ENCODE measurements at regions not wholly inside any gene's neighbourhood (a gene's known extent, or its start where the extent isn't known, plus 50 kb on each side); places are given as distances from the start of the nearest gene placed in this dataset.
"Not testable (repeated sequence)": the region's sequence is repeated elsewhere in the genome, so short reads cannot be mapped to it uniquely, and the experiment has no call there.

DNA sequence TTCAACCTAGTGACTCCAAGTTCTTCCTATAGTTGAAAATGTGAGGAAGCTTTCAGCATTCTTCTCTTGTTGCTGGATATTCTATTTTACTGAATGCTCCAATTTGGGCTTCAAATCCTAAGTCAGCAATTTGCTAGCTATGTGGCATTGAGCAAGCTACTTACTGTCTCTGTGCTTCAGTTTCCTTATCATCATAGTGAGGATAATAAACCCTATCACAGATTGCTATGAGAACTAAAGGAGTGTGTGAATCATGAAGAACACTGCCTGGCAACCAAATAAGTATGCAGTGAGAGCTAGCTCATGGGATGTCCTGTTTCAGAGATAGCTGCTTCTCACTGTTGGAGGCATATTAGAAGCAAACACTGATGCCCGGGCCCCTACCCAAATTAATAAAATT lies 163.8 kb upstream of the CDIN1 start:
- no peak for DNase-seq

DNA sequence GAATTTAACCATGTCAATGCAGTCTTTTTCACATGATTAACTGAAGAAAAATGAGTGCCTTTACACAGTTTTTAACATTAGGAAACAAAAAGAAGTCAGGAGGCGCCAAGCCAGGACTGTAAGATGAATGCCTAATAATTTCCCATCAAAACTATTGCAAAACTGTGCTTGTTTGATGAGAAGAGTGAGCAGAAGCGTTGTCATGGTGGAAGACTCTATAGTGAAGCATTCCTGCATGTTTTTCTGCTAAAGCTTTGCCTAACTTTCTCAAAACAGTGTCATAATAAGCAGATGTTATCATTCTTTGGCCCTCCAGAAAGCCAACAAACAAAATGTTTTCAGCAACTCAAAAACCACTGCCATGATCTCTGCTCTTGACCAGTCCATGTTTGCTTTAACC lies 156.8 kb upstream of the CDIN1 start:
- no peak for DNase-seq

DNA sequence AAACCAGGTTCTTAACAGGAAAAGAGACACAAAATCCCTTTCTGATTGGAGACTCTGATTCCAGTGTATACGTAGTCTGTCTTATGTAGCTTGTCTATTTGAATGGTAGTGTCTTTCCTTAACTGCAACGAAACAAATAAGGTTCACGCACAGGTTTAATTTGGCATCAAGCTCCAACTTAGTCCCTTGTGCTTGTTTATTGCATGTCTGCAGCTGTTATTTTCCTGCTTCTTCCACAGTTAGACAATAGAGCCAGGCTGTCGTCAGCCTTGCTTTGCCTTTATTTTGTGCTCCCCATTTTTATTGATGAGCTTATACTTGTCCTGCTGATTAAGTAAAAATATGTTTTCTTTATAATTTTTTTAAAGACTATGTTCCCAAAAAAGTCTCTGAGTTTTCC lies 152.7 kb upstream of the CDIN1 start:
- no peak for DNase-seq

DNA sequence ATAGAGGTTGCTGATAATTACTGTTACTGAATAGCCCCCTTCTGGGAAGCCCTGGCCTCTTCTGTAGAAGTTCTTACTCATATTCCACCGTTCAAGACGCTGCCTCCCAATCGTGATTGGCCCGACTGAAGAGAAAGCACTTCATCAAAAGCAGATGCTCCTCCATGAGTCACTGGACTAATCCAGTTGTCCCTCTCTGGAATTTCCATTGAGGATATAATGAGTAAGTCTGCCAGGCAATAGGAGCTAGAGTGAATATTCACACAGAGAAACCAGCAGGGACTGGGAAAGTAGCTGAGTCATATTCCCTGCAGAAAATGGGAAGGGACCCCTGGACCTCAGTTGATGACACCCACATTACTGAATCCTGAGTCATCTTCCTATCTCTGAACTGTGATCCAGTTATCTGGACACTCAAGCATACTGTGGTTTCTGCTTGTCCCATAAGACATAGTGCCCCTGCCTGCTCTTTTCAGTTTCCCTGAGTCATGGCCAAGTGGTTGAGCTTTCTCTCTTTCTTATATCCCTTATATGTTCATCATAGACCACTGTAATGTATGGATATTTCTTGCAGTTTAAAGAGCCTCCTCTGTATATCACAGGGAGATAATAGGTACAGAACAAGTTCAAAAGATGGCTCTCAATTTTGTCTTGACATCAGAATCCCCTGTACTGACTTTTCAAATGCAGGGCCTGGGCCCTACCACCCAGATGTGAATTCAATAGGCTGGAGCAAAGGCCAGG lies 151.2 kb upstream of the CDIN1 start:
- DNase-seq: no peak

DNA sequence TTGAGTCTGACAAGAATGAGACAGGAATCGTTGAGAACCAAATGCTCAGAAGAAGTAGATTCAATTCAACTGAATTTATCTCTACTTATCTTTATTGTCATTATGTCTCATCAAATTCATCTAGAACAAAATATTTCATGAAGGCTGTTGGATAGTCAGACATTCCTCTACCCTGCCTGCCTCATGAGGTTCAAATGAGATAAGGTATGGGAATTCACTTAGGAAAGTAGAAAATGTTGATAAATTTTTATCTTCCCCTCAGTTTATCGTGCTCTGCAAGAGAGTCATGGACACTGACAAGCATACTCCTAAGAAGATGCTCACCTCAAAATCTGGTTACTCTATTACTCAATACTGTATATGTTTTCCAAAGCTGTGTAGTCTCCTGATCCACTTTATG lies 149.7 kb upstream of the CDIN1 start:
- DNase-seq: no peak

DNA sequence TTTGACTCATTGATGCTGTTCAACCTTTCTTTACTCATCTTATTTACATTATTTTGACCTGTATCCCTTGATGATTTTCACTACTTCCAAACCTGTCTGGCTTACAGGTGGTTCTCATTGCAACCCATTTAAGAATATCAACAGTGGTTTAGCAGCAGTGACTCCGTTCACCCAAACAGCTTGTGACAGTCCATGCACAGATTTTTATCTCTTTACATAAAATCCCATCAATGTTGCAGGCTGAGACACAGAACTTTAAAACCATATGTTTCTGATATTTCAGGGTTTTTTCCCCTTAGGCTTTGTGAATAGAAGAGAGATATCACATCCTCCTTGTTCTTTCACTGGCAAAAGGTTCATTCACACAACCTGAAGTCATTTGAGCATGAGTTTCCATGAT lies 149.1 kb upstream of the CDIN1 start:
- DNase-seq: no peak

DNA sequence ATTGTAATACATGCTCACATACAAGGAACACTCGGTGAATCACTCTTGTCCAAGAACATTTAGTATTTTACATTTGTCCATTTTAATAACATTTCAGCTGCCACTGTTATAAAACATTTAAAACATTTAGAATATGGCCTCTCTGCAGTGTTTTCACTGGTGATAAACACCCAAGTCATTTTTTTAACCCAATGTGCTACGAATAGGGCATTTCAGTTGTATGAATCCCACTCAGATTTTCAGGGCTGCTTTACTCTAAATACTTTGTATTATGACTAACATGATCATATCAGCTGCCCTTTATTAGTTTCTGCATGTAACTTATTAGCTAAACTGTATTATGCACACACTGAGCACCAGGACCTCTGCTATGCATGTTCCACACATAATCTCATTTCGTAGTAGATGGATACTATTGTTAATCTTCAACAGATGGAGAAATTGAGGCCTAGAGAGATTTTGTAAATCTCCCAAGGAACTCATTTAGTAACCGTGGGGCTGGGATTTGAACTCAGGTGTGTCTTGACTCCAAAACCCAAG lies 148.6 kb upstream of the CDIN1 start:
- no peak for DNase-seq

DNA sequence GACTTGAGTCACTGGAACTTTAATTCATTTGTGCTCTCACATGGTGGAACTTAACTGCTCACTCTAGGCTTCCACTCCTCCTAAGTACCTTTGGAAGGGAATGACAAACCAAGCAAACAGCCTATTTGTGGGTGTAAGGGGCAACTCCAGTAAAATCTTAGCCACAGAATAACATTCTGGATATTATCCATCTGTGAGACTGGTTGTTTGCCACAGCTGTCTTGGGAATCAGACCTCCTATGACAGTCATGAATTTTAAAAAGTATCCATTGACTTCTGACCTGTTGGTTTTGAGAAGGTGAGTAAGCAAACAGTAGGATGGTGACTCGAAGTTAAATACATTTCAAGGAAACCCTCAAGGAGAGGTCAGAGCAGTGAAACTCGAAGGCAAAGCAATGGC lies 147.3 kb upstream of the CDIN1 start:
- no peak for DNase-seq

DNA sequence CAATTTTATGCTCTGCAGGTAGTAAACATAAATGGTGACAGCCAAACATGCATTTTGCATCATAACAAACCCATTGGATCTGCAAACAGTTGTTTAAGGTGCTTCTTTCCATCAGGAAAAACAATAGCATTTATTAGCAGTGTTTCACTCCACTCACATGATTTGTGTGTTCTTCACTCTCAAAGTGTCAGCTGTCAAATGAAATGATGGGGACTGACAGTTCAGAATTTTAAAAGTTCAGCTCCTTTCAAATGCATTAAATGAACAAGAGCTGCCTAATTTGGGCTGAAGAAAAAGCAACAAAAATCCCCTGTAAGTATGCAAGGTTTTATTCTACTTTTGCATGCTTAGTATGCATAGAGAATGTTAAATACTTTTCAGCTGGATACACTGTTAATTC lies 145.2 kb upstream of the CDIN1 start:
- DNase-seq: no peak

DNA sequence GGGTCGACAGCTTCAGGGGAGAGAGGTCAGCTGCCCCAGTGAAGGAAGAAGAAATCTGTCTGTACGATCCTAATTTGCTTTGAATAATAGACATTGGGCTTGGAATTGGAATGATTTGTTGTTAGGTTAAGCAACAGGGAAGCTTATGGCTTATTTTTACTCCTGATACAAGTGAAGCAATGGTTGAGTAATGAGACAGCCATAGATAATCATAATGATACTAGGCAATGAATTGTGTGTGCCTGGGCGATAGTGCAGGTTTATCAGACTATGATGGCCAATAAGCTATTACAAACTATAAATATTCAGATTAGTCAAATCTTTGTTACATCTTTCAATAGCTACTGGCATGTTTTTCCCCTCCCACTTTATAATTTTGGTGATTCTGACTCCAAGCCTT lies 140.9 kb upstream of the CDIN1 start:
- no peak for DNase-seq

DNA sequence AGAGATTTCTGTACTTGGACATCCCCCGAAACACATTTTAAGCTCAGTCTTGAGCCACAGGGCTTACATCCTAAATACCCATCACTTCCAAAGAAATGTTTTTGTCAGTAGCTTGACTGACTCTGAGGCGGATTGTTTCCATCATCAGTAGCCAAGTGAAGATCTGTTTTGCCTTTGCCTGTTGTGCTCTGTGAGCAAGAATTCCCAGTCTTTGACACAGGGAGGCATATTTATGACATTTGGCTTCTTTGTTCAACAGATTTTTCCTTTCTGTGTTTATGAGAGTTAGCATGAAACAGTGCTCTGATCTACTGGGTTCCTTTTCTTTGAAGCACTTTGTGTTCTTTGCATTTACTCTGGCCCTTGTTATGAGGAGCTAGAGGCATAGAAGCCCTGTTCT lies 132.1 kb upstream of the CDIN1 start:
- DNase-seq: no peak

DNA sequence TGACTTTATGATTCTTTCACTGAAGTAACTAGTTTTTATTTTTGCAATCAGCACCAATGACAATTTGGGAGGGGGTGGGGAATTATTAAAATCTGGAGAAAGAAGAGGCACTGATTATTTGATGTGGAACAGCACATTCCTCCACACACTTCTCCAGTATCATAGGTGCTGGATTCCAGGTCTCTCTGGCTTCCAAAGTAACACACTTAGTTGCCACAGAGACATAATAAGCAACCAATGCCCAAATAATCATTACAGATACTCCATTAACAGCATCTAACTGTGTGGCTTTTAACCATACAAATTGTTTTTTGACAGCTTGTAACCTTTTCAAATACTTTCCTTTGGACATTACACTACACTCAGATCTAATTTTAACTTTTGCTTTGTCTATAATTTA lies 131.0 kb upstream of the CDIN1 start:
- DNase-seq: no peak

DNA sequence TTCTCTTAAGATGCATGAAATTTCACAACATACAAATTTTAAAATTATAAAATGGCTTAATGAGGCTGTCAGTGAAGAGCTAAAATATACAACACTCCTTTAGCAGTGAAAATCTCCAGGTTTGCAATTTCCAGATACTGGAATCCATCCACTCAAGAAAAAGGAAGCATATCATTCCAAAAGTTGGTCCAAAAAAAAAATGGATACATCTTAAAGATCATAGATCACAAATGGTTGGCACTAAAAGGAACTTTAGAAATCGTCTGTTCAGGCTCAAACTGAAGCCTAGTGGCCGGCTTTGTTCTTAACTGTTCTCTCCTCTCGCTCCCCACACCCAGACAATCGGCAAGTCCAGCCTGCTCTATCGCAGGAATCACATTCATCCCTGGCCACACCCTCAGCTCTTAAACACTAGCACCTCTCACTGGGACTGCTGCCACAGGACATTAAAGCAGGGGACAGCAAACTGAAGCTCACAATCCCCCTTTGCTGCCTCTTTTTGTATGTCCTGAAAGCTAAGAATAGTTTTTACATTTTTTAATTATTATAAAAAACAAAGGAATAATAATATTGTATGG lies 130.3 kb upstream of the CDIN1 start:
- no peak for DNase-seq

DNA sequence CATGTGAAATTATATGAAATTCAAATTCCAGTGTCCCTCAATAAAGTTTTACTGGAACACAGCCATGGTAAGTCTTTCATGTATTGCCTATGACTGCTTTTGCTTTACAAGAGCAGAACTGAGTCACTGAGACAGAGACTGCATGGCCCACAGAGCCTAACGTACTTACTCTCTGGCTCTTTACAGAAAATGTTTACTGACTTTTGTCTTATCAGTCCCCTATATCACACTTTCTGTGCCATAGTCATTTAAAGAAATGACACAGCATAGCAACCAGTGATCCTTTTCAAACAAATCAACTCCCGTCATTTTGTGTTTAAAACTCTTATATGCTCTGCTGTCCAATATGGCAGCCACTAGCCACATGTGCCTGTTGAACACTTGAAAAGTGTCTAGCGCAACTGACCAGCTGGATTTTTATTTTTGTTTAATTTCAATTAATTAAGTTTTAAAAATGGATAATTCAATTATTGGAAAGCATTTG lies 129.7 kb upstream of the CDIN1 start:
- DNase-seq: no peak

DNA sequence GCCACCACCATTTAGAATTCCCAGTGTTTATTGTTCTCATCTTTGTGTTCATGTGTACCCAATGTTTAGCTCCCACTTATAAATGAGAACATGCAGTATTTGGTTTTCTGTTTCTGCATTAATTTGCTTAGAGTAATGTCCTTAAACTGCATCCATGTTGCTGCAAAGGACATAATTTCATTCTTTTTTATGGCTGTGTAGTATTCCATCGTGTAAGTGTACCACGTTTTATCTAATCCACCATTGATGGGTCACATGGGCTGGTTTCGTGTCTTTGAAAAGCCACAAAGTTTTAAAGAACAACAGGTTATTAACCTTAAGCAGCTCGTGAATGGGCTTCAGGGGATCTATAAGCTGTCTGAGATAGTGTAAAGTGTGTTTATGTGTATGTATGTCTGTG lies 125.2 kb upstream of the CDIN1 start:
- DNase-seq: not testable (repeated sequence)

DNA sequence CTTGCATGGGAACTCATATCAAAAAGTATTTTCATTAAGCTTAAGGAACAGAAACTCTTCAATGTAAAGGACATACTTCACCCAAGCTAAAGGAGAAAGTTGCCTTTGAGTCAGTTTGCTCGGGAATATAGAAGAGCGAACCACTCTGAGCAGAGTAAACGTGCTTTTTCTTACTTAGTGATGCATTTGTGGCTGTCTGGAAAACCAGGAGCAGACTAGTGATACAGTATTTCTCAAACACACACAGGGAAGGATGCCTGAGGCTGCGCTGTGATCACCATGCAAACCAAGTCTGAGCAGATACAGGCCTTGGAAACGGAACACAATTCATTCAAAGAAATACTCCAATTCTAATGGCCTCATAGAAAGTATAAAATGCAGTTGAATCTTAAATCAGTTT lies 121.0 kb upstream of the CDIN1 start:
- no peak for DNase-seq

DNA sequence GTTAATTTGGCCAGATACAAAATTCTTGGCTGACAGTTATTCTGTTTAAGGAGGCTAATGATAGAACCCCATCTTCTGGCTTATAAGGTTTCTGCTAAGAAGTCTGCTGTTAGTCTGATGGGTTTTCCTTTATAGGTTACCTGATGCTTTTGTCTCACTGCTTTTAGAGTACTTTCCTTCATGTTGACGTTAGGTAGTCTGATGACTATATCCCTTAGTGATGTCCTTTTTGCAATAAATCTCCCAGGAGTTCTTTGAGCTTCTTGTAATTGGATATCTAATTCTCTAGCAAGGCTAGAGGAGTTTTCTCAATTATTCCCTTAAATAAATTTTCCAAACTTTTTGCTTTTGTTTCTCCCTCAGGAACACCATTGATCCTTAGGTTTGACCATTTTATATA lies 114.1 kb upstream of the CDIN1 start:
- no peak for DNase-seq

DNA sequence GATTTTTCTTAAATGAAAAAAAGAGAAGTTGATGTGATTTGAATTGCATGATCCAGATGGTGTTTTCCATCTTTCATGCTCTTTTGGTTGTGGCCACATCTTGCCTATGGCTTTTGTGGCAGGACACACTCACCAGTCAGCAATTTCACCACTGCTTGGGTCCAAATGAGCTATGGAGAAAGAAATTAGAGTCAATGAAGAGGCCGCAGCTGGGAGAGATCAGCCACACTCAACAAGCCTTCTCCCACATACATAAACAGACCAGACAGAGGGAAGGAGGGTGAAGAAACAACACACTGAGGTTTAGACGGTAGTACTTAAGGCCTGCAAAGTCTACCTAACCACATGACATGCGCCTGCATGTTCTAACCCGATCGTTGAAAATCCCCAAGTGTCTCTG lies 110.7 kb upstream of the CDIN1 start:
- no peak for DNase-seq

DNA sequence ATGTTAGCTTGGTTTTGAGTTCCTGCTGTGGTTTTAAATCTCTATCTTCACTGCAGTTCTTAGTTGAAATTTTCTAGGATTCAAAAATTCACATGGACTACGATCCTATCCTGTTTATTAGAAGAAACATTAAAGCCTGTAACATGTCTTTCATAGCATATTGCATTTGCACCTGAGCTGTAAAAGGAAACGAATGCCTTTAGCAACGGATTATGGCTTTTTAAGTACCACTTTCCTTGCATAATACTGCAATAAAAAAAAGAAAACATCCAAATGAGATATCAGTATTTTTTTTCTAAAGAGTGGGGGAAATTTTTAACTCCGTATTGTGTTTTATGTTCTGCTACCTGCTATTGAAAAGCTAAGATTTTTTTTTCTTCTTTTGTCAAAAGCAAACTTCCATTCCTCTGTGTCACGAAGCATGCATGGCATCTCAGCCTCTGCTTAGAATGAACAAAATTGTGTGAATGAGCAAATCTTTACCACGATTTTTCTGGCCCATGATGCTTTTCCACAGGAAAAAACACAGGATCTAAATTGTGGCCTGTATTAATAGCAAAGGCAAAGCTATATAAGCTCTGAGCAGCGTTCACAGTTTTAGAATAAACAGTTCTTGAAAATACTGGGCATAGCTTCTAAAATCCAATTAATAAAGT lies 110.0 kb upstream of the CDIN1 start:
- DNase-seq: no peak

DNA sequence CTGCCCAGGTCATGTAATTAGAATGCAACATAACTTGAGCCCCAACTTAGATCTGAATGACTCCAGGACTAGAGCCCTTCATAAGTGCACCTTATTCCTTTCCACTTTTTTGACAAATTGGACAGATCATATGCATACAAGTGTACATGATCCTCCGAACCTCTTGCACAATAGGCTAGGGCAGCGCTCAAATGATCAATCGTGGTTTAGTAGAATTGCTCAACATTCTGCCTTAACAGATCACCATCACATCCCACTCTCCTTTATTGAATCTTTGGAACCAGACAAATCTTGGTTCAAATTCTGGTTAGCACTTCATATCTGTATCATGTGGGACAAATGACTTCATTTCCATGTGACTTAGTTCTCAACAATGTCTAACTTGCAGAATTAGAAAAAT lies 106.8 kb upstream of the CDIN1 start:
- no peak for DNase-seq

DNA sequence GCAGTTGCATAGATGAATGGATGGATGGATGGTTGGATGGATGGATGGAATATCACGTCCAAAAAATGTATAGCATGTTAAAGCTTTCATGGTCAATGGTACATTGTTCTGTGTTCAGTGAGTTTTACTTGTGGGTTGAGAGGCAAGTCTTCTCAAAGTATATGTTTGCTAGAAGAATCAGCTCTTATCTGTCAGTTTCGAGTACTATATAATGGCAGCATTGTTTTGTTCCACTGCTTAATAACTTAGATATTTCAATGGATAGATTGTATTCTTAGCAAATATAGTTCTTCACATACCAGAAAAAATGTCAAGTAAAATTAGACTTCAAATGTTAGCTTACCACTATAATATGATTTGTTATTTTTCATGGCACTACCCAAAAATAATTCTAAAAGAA lies 100.9 kb upstream of the CDIN1 start:
- DNase-seq: no peak

DNA sequence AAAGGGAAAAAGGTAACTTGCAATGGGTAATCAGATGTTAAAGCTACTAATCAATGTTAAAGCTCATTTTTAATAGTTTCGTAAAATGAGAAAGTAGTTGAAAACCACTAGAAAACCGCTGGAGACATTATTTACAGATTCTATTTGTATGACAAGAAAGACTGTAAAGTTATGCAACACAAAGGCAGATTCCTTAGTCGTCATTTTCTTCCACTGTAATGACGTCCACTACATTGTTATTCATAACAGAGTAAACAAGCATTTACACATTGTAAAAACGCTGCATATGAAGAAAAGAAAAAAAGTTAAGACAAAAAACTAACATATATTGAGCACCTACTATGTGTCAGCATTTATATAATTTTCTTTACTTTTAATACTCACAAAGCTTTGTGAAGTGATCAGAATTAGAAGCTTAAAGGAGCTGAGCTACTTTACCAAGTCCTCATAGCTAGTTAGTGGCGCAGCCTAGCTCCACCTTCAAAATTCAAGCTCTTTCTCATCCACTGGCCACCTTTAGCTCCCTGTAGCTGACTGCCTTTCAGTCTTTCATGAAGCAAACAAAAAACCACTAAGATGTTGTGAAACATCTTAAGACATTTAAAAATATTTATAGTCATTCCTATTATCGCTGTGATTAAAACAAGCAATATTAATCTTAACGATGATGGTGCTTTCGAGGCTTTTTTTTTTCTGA lies 100.1 kb upstream of the CDIN1 start:
- DNase-seq: no peak

DNA sequence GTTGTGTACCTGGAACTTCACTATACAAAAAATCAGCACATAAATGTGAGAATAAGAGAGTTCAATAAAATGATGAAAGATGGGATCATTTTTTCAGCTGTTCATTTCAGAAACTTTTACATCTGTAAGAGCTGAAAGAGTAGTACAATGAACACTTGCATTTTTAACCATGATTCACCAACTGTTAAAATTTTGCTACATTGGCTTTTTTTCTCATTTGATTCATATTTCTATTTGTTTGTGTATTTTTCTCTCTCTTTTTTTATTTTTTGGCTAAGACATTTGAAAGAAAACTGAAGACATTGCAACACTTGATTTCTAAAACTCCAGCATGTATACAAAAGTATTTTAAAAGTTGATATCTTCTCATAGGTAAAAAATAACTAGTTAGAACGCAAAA lies 98.3 kb upstream of the CDIN1 start:
- DNase-seq: no peak
